ENCODE measurements at regions not wholly inside any gene's neighbourhood (a gene's known extent, or its start where the extent isn't known, plus 50 kb on each side); places are given as distances from the start of the nearest gene placed in this dataset.

- Mint-ChIP-seq H3K27ac (no peak overlapping the region), H3K4me3 (no peak overlapping the region), H3K9me3 (ENCODE audit: insufficient read depth) (no peaks in the 10 kb centered on the region), H3K27me3 (no peaks in the 10 kb centered on the region), H3K4me1 (no peaks in the 10 kb centered on the region)
- no peaks in the 10 kb centered on the region for H3K27me3 ChIP-seq (replicated peaks in 1 of 4; ENCODE audit: control extremely low read depth in 1 of 4, control insufficient read depth in 3 of 4, insufficient read depth in 4 of 4, low read length in 3 of 4)
- intact Hi-C loops (cut with micrococcal nuclease), result no loop called here
- POLR2A ChIA-PET, result no interaction called here
- no peak for DNase-seq
- no peak for TF ChIP-seq EZH2 (IDR thresholded peaks at IDR 0.05; ENCODE audit: borderline replicate concordance, insufficient read depth, low read depth, low read length, poor library complexity, severe bottlenecking)
- no peak for TF ChIP-seq CTCF (IDR thresholded peaks at IDR 0.05)
- no peak overlapping the region for H3K27ac ChIP-seq (ENCODE audit: low read length in 2 of 2)
- H3K36me3 ChIP-seq (replicated peaks in 1 of 2; ENCODE audit: control extremely low read depth in 1 of 2, control insufficient read depth in 1 of 2, extremely low read depth in 1 of 2, insufficient read depth in 2 of 2, low read length in 1 of 2), result no peaks in the 10 kb centered on the region
- 87% methylated on average over 5 of the region's 9 CpGs for WGBS (ENCODE audit: insufficient coverage)
- H3K4me1 ChIP-seq (ENCODE audit: control insufficient read depth in 2 of 2, insufficient read depth in 2 of 2, low read length in 2 of 2), result no peaks in the 10 kb centered on the region
- no peak overlapping the region for H3K4me3 ChIP-seq (ENCODE audit: control extremely low read depth in 1 of 5, extremely low read depth in 1 of 5, insufficient read depth in 1 of 5, low read depth in 2 of 5, low read length in 4 of 5)
- H3K79me2 ChIP-seq (ENCODE audit: control insufficient read depth, insufficient read depth, low read length), result no peaks in the 10 kb centered on the region
- H2AFZ ChIP-seq (ENCODE audit: insufficient read depth, low read depth, low read length, poor library complexity, severe bottlenecking), result no peak overlapping the region
- CTCF ChIA-PET, result no interaction called here
- no peak overlapping the region for H3K9ac ChIP-seq (ENCODE audit: low read length)
- H4K20me1 ChIP-seq (ENCODE audit: control insufficient read depth, insufficient read depth, low read length, poor library complexity, severe bottlenecking), result no peaks in the 10 kb centered on the region
- no peak overlapping the region for H3K4me2 ChIP-seq (replicated peaks; ENCODE audit: low read depth, low read length, poor library complexity, severe bottlenecking)
- ATAC-seq (ENCODE audit: low read depth), result no peak
- H3K9me3 ChIP-seq (ENCODE audit: control extremely low read depth in 1 of 3, control insufficient read depth in 2 of 3, insufficient read depth in 1 of 3, low read length in 2 of 3), result peaks cover 0 to 8% (median 0%) of the 10 kb centered on the region in 3 donors
These were observed 759.0 kb downstream of the LTN1 start for GRCh38 chr21:28233536-28234220.

- intact Hi-C loops (cut with micrococcal nuclease), result no loop called here
- DNase-seq, result no peak
- H3K27ac Mint-ChIP-seq, result no peak overlapping the region
These were observed 762.1 kb downstream of the LTN1 start for GRCh38 chr21:28230559-28230958.

More at GRCh38 chr21:28230559-28230958, 762.1 kb downstream of the LTN1 start:
- Histone ChIP-seq H3K9ac (ENCODE audit: low read length) (no peak overlapping the region), H3K4me2 (replicated peaks; ENCODE audit: low read depth, low read length, poor library complexity, severe bottlenecking) (no peak overlapping the region), H3K9me3 (ENCODE audit: control extremely low read depth in 1 of 3, control insufficient read depth in 2 of 3, insufficient read depth in 1 of 3, low read length in 2 of 3) (peaks cover 0 to 8% (median 1%) of the 10 kb centered on the region in 3 donors), H3K27ac (ENCODE audit: low read length in 2 of 2) (no peak overlapping the region), H3K27me3 (replicated peaks in 1 of 4; ENCODE audit: control extremely low read depth in 1 of 4, control insufficient read depth in 3 of 4, insufficient read depth in 4 of 4, low read length in 3 of 4) (no peaks in the 10 kb centered on the region), H3K4me3 (ENCODE audit: control extremely low read depth in 1 of 5, extremely low read depth in 1 of 5, insufficient read depth in 1 of 5, low read depth in 2 of 5, low read length in 4 of 5) (no peak overlapping the region), H2AFZ (ENCODE audit: insufficient read depth, low read depth, low read length, poor library complexity, severe bottlenecking) (no peak overlapping the region), H4K20me1 (ENCODE audit: control insufficient read depth, insufficient read depth, low read length, poor library complexity, severe bottlenecking) (no peaks in the 10 kb centered on the region), H3K4me1 (ENCODE audit: control insufficient read depth in 2 of 2, insufficient read depth in 2 of 2, low read length in 2 of 2) (no peaks in the 10 kb centered on the region), H3K79me2 (ENCODE audit: control insufficient read depth, insufficient read depth, low read length) (no peaks in the 10 kb centered on the region), H3K36me3 (replicated peaks in 1 of 2; ENCODE audit: control extremely low read depth in 1 of 2, control insufficient read depth in 1 of 2, extremely low read depth in 1 of 2, insufficient read depth in 2 of 2, low read length in 1 of 2) (no peaks in the 10 kb centered on the region)
- no peaks in the 10 kb centered on the region for H3K4me1 Mint-ChIP-seq
- no CpG with 5 or more reads among the region's 1 CpG for WGBS (ENCODE audit: insufficient coverage)
- no peaks in the 10 kb centered on the region for H3K9me3 Mint-ChIP-seq (ENCODE audit: insufficient read depth)
- CTCF ChIA-PET, result no interaction called here
- no peak for ATAC-seq (ENCODE audit: low read depth)
- POLR2A ChIA-PET, result no interaction called here
- TF ChIP-seq EZH2 (IDR thresholded peaks at IDR 0.05; ENCODE audit: borderline replicate concordance, insufficient read depth, low read depth, low read length, poor library complexity, severe bottlenecking) (no peak), CTCF (IDR thresholded peaks at IDR 0.05) (no peak)
- no peak overlapping the region for H3K4me3 Mint-ChIP-seq
- no peaks in the 10 kb centered on the region for H3K27me3 Mint-ChIP-seq
